ENCODE measurements at regions not wholly inside any gene's neighbourhood (a gene's known extent, or its start where the extent isn't known, plus 50 kb on each side); places are given as distances from the start of the nearest gene placed in this dataset.

DNA sequence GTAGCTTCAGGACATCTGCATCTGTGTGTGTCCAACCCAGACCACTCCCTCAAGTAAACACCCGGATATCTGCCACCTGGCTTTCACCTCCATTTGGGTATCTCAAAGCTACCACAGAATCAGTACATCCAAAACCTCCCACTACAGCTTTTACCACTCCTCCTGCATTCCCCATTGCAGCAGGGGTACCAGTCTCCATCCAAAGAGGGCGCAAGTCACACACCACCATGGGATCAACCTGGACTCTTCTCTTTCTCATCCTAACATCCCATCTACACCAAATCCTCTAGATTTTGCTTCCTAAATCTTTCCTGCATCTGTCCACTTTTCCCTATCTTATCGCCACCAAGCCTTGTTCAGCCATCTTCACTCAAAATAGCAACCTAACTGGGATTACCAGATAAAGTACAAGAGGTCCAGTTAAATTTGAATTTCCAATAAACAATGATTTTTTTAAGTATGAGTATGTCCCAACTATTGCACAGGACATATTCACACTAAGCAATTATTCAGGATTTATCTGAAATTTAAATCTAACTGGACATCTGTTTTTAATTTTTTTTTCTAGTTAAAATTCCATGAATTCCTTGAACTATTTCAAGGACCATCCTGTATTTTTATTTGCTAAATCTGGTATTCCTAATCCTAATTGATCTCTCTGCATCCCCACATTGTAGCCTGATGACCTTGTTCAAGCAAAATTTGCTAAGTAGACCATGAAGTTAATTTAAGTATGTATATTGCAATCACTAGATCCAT, 164.3 kb upstream of the MLN start:
- DNase-seq (ENCODE audit: low read depth, low spot score) = no peak

DNA sequence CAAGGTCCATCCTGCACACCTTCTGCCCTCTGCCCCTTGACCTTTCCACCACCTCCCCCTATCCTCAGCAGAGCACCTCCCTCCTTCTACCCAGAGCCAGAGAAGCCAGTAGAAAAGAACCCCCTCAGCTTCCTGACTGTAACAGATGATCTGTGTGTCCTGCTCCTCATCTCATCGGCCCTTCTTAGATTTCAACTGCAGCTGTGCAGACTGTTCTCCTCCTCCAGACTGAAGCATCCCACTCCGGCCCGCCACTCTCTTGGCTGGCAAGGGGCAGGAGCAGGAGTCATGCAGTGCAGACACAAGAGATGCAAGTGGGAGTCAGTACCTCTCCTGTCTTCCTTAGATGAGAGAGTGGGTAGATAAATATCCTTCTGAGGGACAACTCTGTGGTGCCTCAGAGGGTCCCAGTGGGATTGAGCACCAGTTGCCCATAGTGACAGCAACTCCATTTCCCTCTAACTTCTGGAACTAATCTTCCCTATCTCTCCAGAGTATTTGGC, 163.5 kb upstream of the MLN start:
- no peak for DNase-seq (ENCODE audit: low read depth, low spot score)

DNA sequence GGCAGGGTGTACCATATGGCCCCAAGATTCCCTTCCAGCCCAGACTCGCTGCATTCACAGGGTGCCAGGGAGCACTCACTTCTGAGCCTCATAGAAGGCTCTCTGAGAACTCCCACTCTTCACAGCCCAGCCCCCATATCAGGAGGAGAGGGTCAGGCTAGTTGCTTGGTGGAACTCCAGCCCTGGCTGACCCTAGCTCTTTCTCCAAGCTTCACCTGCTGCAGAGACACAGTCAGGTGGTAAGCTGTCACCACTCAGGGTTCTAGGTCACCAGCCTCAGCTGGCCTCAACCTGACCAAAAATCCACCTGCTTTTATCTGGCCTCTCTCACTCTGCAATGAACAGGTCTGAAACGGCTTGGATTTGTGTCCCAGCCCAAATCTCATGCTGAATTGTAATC, 162.7 kb upstream of the MLN start:
- DNase-seq (ENCODE audit: low read depth, low spot score) = no peak

DNA sequence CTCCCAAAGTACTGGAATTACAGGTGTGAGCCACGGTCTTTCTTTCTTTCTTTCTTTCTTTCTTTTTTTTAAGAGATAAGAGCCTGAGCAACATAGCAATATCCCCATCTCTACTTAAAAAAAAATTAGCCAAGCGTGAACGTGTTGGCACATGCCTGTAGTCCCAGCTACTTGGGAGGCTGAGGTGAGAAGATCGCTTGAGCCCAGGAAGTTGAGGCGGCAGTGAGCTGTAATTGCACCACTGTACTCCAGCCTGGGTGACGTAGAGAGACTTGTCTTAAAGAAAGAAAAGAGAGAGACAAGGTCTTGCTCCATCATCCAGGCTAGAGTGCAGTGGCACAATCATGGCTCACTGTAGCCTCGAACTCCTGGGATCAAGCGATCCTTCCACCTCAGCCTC, 162.0 kb upstream of the MLN start:
- DNase-seq (ENCODE audit: low read depth, low spot score) = no peak

DNA sequence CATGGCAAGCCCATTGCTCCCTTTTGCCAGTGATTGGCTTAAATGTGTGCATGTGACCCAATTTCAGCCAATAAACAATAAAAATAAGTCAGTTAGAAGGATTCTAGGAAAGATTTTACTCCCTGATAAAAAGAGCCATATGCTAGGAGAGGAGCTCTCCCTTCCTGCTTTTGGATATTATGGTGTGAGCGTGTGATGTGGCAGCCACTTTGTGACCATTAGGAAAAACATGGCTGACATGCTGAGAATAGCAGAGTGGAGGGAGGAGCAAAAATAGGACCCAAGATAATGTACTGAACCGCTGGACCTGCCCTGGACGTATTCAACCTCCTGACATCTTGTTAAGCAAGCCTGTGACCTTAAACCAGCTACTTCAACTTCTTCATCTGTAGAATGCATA, 160.6 kb upstream of the MLN start:
- DNase-seq (ENCODE audit: low read depth, low spot score) = no peak

DNA sequence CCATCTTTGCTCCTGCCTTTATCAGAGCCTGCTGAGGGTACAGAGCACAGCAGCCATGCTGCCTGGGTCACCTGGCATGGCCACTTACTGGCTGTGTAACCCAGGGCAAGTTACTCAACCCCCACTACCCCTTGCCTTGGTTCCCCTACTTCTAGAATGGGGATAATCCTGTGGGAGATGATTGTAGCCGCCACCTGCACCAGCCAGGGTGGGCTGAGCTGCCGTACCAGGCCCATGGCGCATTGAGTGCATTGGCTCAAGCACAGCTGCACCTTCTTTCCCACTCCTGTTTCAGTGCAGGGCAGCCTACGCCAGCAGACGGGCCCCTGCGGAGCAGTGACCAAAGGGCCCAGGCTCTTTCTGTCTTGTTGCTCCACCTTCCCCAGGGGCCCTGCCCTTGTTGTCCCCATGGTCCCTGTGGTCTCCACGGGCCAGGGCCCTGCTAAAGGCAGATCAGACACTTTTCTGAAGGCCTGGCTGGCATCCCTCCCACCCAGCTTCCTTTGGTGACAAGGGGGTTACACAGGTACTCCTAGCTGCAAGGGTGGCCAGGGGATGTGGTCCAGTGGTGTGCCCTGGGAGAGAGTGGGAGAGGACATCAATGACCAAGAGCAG, 159.4 kb upstream of the MLN start:
- DNase-seq (ENCODE audit: low read depth, low spot score) = no peak

DNA sequence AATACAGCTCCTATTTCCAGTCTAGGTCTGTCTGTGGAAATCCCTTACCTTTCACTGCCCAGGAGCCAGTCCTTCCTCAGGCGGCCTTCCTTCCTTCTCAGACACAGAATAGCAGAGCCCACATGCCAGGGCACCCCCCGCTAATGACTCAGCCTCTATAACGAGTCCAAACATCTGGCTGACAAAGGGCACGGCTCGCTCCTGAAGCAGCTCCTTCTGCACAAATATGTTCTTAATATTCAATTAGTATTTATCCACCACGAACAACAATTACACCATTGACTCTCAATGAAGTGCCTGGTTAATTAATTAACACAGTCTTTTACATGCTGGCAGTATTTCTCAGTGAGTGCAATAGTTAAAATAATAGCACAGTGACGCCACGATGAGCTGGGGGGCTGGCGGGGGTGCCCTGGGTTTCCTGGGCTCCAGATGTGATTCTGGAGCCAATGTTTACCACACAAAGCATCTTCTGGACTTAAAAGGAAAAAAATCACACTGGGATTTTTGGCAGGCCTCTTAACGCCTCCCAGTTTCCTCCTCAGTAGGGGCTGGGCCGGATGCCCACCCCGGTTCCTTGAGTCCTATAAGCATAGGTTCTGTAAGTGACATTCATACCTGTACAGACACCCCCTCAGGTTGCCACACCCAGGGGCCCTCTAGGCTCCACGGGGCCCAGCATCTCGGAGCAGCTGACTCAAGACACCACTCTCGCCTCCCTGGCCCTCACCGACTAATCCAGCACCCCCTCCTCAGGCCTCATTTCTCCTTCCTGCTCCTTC, 158.6 kb upstream of the MLN start:
- no peak for DNase-seq (ENCODE audit: low read depth, low spot score)

DNA sequence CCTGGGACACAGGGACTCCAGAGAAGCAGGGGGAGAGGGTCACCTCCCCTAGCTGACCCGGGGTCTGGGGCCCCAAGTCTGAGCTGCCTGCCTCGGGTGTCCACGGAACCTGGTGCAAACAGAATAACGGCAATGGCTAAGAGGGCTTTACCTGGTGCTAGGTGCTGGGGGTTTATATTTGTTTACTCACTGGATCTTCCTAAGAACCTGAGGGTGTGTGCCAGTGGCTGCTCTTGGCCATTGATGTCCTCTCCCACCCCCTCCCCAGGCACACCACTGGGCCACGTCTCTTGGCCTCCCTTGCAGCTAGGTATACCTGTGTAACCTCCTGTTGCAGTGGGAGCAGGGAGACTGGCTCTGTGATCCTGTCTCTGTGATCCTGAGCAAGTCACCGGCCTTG, 157.9 kb upstream of the MLN start:
- no peak for DNase-seq (ENCODE audit: low read depth, low spot score)

DNA sequence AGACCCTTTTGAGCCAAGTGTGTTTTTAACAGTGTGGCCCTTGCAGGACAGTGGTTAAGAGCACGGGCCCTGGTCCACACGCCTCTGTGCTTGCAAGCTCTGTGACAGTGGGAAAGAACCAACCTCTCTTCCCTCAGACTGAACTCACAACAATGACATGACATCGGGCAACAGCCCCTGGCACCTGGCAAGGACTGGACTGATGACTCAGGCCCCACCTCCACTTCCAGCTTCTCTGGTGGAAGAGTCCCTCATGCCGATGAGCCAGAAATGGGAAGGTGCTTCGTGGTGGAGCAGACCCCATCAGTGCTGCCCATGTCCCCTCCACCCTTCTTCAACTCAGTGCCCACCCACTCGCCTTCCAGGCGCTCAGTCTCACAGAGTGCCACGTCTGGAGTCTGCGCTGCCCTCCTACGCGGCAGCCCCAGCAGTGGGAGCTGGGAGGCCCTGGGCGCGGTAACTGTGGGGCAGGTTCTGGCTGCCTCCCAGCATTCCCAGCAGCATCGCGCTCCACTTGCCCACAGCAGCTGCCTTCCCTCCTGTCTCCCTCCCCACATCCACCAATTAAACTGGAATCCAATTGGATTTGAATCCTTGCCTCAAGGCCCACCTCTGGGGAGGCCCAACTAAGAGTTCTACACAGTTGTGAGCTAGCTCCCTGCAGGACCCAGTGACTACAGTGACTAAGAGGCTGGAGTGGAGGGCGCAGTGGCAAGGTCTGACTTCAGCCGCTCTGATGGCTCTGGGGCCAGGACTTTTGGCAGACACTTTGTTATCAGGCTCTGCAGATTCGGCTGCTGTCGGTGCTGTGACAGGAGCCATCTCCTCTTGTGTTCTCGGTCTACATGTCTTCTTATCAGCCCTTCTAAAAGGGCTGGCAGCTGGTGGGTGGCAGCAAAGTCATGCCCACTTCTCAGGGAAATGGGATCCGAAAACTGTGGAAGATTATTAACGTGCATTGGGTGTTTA, 156.8 kb upstream of the MLN start:
- no peak for DNase-seq (ENCODE audit: low read depth, low spot score)

DNA sequence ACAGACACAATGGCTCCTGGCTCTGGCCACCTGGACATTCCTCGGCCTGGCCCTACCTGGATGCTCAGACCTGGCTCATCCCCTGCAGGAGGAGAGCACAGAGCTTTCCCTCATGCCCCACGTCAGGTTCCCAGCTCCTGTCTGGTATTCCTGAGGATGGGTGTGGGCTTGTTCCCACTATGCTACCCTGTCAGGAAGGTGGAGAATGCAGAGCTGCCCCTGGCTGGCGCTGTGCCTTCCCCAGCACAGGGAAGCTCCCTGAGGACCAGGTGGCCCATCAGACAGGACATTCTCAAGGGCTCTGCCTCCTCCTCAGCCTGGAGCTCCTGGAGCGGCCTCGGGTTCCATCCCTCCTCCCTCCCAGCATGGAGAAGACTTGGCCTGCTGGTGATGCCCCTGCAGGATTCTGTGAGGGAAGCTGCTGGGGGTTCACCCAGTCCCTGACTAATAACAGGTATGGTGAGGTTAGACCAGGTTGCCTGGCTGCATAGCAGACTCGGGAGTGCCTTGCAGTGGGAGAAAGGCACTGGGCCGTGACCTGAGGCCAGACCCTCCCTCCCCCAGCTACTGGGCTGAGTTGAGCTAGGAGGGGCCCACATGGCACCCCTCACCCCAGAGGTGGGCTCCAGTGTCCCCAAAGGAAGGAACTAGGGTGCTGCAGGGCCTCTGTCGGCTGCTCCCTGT, 156.0 kb upstream of the MLN start:
- no peak for DNase-seq (ENCODE audit: low read depth, low spot score)

DNA sequence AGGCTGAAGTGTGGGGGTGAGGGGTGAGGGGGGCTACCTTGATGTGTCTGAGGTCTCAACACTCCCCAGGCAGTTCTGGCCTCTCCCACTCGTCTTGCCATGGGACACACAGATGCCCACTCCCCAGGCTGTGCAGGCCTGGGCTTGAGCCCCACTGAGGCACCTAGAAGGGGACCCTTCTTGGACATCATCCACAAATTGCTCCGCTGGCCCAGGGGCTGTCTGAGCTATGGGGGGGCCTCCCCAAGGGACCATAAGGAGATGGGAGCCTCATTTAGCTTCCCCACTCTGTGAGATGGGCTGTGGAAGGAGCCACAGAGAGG, 155.5 kb upstream of the MLN start:
- no peak for DNase-seq (ENCODE audit: low read depth, low spot score)

DNA sequence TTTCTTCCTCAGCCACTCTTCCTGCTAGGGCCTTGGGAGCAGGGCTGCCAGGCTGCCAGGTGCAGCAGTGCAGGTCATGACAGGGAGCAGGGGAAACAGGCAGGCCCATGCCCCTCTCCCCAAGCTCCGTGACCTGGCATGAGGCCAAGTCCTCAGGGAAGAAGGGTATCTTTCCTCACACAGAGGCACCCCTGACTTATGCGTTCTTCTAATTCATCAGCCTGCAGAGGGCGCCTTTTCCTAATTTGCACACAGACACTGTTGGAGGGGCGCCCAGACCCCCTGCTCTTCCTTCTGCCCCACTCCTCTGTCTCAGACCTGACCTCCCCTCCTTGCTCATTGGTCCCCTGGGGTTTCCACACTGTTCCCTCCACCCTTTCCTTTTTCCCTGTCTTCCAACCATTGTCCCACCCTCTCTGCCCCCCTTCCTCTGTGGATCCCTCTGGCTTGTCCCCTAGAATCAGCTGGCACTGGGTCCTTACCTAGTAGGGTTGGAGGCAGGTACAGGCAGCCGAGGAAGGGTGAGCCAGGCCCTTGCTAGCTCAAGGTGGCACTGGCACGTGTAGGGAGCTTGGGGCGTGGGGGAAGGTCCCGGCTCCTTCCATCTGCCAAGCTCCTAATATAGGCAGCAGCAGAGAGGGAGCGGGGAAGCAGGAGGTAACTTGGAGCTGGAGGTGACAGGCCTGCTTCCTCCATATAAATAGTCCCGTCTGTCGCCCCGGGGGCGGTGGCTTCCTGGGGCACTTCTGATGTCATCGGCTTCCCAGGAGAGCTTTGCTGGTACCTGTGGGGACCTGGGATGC, 154.9 kb upstream of the MLN start:
- no peak for DNase-seq (ENCODE audit: low read depth, low spot score)

DNA sequence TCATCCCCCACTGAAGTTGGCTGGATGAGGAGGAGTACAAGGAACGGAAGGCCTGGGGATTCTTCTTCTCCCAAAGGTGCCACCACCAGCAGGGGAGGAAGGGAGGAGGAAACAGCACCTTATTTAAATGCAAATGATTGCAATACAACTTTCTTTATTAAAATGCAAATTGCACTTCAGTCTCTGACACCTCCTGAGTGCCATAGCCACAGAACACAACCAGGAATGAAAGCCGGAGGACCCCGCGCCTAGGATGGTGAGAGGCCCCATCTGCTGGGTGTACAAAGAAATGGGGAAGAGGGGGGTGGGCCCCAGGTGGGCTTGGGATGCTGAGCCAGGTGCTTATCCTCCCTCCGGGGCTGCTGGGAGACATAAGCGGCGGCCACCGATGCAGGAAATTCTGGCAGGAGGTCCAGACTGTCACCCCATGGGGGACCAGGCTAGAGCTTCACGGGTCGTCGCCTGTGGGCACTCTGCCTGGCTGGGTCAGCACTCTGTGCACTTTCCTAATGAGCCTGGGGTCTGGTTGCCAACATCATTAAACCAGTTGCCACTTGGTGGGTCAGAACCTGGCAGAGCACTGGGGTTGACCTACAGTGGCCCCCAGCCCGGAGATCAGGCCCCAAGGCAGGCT, 154.2 kb upstream of the MLN start:
- no peak for DNase-seq (ENCODE audit: low read depth, low spot score)

DNA sequence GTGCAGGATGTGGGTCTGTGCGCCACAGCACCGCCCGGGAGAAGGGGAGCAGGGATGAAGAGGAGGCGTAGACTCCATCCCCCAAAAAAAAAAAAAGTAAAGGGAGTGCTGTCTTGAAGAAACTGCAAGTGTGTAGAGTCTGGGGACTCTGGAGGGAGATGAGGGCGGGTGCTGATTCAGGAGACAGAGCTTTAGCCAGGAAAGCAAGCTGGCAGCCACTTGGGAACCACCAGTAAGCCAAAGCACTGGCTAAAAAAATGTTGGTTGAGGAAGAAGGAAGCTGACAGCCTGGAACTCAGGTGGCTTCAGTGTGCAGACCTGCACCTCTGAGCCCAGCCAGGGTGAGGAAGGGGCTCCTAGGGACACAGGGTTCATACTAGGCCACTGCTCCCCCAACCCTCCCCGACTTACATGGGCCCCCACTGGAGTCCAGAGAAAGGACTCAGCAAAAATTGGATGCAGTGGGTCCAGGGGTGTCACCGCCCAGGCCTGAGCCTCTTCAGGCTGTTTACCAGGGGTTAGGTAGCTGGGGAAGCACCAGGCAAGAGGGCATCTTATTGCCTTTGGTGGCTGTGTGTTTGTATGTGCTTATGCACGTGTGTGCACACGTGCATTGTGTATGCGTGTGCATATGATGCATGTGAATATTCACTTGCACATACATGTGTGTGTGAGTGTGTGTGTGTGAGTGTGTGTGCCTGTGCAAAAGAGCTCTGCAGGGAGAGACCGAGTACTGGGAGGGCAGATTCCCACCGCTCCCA, 153.5 kb upstream of the MLN start:
- DNase-seq (ENCODE audit: low read depth, low spot score) = no peak

DNA sequence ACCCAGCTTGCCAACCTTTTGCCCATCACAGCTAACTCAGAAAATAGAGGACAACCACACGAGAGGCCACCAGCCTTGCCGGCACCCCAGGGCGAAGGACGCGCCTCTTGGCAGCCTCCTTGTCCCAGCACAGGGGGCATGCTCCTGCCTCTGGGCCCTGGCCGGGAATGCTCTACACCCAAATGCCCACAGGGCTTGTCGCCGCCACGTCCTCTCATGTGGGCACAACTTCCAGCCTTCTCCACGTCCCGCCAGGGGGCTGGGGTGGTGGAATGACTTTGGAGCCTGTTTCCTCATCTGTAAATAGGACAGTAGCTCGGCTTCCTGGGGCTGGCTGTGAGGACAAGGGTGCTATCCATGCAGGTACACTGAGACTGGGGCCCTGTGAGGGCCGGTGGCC, 152.4 kb upstream of the MLN start:
- no peak for DNase-seq (ENCODE audit: low read depth, low spot score)

DNA sequence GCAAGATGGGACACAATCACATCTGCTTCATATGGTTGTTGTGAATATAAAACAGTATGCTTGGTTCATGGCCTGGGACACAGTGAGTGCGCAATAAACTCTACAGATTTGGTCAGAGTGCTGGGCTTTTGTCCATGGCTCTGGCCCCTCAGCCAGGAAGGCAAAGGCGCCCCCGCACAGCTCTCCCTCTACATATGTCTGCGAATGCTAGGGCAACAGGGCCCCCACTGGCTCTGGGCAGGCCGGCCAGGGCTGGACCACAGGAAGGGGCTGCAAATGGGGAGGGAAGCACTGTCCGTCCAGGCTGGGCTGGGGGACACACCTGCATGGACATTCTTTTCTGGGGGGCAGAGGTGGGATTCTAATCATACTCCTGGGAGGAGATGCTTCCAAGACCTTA, 151.8 kb upstream of the MLN start:
- DNase-seq (ENCODE audit: low read depth, low spot score) = no peak

DNA sequence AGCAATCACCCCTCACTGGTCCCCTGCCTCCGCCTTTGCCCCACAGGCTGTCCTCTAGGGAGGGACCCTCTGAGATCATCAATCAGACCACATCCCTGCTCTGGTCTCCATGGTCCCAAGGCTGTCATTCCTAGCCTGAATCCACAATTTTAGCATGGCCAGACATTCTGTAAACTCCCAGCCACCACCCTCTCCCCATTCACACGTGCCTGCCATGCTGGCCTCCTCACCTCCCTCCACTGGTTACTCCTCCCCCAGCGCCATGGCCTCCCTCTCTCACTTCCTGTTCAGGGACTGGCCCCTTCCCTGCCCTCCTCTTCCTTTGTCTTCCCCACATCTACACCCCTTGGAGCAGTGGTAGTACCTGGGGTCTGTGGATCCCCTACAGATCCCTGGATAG, 150.7 kb upstream of the MLN start:
- DNase-seq (ENCODE audit: low read depth, low spot score) = no peak

DNA sequence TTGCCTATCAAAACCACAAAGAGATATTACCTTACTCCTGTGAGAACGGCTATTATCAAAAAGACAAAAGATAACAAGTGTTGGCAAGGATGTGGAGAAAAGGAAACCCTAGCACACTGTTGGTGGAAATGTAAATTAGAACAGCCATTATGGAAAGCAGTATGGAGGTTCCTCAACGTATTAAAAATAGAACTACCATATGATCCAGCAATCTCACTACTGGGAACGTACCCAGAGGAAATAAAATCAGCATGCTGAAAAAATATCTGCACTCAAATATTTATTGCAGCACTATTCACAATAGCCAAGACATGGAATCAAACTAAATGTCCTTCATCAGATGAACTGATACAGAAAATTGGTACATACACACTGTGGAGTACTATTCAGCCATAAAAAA, 149.4 kb upstream of the MLN start:
- DNase-seq (ENCODE audit: low read depth, low spot score) = no peak

DNA sequence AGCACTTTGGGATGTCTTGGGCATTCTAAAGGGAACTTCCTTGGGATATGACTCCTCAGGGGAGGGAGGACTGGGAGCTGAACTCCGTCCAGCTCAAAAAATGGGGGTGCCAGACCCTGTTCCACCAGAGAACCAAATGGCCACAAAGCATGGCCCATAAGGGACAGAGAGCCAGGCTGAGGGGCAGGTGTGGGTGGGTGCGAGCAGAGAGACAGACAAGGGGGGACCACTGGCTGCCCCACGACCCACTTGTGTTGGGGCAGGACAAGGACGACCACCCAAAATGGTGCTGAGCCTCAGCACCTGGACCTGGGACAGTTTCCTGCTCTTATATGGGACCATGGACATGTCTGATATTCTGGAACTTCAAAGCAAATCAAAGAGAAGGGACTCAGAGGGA, 148.2 kb upstream of the MLN start:
- no peak for DNase-seq (ENCODE audit: low read depth, low spot score)

Data from activated CD4-positive, CD25-positive, alpha-beta regulatory T cell treated with anti-CD3 and anti-CD28 coated beads, Interleukin-2, amount 50 U/mL, for 16 hours (primary cell).